AG09309 (cell line): ENCODE measurements at regions not wholly inside any gene's neighbourhood (a gene's known extent, or its start where the extent isn't known, plus 50 kb on each side); places are given as distances from the start of the nearest gene placed in this dataset.

Experiments used
- DNase-seq: peaks from one replicate; pipeline ENCODE4 v3.0.0-alpha.2; 2010; ENCODE audit warnings: low read depth
- H3K4me3 ChIP-seq: 2 replicates; pipeline ENCODE4 v1.5.1; 2011; ENCODE audit warnings: mild to moderate bottlenecking, low read depth, low read length, moderate library complexity; ENCODE audit not compliant: control insufficient read depth
- CTCF ChIP-seq: IDR thresholded peaks from 2 replicates; pipeline ENCODE4 v1.5.1; 2011; ENCODE audit warnings: mild to moderate bottlenecking, low read depth, low read length, inconsistent platforms; ENCODE audit not compliant: insufficient read depth, control insufficient read depth; ENCODE audit errors: missing control alignments

DNA sequence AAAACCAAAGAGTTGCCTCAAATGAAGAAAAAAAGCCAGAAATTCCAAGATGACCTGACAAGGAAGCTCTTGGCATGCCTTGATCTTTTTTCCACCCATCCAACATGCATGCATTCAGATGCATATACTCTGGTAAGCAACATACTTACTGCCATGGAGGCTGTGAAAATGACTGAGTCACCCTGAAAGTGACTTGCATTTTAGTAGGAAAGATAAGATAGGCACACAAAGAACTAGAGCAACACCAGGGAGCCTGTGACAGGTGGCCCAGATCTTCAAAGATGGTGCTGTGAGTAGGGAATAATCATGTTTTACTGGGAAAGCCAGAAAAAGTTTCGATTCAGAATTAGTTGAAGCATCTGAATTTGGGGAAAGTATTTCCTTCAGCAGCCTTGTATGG lies 185.1 kb upstream of the SLCO3A1 start:
- no peak overlapping the region for H3K4me3 ChIP-seq
- no peak for DNase-seq
- no peak for TF ChIP-seq CTCF

GRCh38 chr15:91670108-91670507 lies 183.4 kb upstream of the SLCO3A1 start:
- no peak overlapping the region for H3K4me3 ChIP-seq
- TF ChIP-seq CTCF, result no peak
- DNase-seq, result no peak

DNA sequence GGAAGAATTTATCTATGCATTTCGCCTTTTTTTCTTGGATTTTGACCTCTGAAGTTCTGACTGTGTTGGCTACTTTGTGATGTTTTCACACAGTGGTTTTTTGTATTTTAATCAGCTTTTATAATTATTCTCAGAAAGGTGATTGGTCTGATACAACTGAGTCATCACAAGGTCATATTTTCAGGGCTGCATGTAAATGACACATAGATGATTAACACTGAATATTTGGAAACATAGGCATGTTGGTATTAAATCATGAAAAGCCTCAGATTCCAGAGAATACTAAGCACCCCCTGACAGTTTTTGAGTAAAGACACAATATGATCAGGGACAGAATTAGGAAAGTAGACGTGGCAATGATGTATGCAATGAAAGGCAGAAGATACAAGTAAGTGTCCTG lies 175.5 kb upstream of the SLCO3A1 start:
- no peak for DNase-seq
- no peak for TF ChIP-seq CTCF

GRCh38 chr15:91679447-91679846 lies 174.1 kb upstream of the SLCO3A1 start:
- no peak for DNase-seq
- no peak for TF ChIP-seq CTCF
- no peak overlapping the region for H3K4me3 ChIP-seq

More for the DNA sequence above, 175.5 kb upstream of the SLCO3A1 start:
- H3K4me3 ChIP-seq, result no peak overlapping the region

DNA sequence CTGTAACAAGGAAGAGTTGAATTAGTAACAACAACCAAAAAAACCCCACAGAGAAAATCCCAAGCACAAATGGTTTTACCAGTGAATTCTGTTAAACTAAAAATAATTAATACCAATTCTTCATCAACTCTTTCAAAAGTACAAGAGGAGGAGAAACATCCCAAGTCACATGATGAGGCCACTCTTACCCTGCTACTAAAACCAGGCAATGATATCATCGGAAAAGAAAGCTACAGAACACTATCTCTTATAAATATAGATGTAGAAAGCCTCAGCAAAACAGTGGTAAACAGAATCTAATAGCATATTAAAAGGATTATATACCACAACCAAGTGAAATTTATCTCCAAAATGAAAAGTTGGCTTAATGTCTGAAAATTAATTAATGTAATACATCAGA lies 168.1 kb upstream of the SLCO3A1 start:
- no peak for TF ChIP-seq CTCF
- DNase-seq, result no peak

DNA sequence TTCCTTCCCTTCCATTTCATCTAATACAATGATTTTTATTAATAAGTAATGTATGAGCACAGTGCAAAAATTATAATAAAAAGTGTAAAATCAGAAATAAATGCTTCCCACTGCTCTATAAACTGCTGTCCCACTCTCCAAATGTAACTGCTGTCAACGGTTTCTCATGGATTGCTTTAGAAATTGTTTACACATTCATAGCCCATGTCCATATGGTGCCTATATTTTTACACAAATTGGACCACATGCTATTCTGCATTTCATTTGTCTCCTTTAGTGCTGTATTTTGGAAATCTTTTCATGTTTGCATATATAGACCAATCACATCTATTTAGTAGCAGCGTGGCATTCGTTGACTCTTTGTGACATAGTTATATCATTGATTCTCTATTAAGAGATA lies 164.7 kb upstream of the SLCO3A1 start:
- no peak overlapping the region for H3K4me3 ChIP-seq
- DNase-seq, result no peak
- TF ChIP-seq CTCF, result no peak

More for the DNA sequence above, 168.1 kb upstream of the SLCO3A1 start:
- no peak overlapping the region for H3K4me3 ChIP-seq

GRCh38 chr15:91689377-91689776 lies 164.1 kb upstream of the SLCO3A1 start:
- DNase-seq, result no peak
- no peak overlapping the region for H3K4me3 ChIP-seq
- no peak for TF ChIP-seq CTCF
